ENCODE measurements at regions not wholly inside any gene's neighbourhood (a gene's known extent, or its start where the extent isn't known, plus 50 kb on each side); places are given as distances from the start of the nearest gene placed in this dataset.

DNA sequence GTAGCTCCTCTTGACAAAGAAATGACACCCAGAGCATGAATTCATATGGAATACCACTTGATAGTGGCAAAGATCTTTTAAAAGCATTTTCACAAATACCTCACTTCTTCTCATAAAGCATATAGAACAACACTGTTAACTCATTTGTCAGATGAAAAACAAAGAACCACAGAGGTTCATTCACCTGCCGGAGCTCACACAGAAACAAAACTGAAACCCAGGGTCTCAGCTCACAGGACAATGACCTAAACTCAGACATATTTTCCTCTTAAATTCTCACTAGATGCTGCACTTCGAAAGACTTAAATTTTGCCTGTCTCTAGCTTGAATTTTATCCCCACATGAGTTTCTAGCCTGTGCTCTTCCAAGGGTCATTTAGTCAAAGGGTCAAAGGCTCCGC is 339.0 kb downstream of the KCNN2 start:
- no peak overlapping the region for H3K4me3 ChIP-seq (replicated peaks in 1 of 2; ENCODE audit: low read depth in 1 of 2, low read length in 2 of 2)
- no peak overlapping the region for H3K4me2 ChIP-seq (ENCODE audit: low read length)
- TF ChIP-seq TCF7L2 (IDR thresholded peaks at IDR 0.05; ENCODE audit: borderline replicate concordance, extremely low read depth, insufficient read depth, insufficient read length) (no peak), CEBPB (IDR thresholded peaks at IDR 0.05; ENCODE audit: low read depth) (no peak), SP1 (IDR thresholded peaks at IDR 0.05; ENCODE audit: low read depth) (no peak), ZNF274 (IDR thresholded peaks at IDR 0.05; ENCODE audit: low read depth, low read length) (no peak), POLR2AphosphoS5 (IDR thresholded peaks at IDR 0.05; ENCODE audit: low read depth, low read length) (no peak), POLR2A (IDR thresholded peaks at IDR 0.05; ENCODE audit: borderline replicate concordance, extremely low read depth, insufficient read depth, insufficient read length) (no peak), ATF3 (IDR thresholded peaks at IDR 0.05) (no peak), RAD21 (IDR thresholded peaks at IDR 0.05; ENCODE audit: low read depth) (no peak), REST (IDR thresholded peaks at IDR 0.05; ENCODE audit: low read depth) (no peak), ZBTB33 (IDR thresholded peaks at IDR 0.05; ENCODE audit: extremely low read depth, insufficient replicate concordance, low read length) (no peak), YY1 (IDR thresholded peaks at IDR 0.05; ENCODE audit: extremely low read depth, insufficient replicate concordance, low read depth, low read length) (no peak), EZH2 (IDR thresholded peaks at IDR 0.05) (no peak)
- H3K4me1 ChIP-seq (ENCODE audit: control insufficient read depth in 1 of 2, insufficient read depth in 2 of 2, low read length in 2 of 2) = no peaks in the 10 kb centered on the region
- intact Hi-C loops (cut with micrococcal nuclease) = no loop called here
- H3K9ac ChIP-seq (ENCODE audit: low read length) = no peak overlapping the region
- H3K9me2 ChIP-seq (ENCODE audit: insufficient read depth) = no peaks in the 10 kb centered on the region
- RAD21 ChIA-PET (ENCODE audit: low non-redundant PET in 1 of 2, low total read pairs in 2 of 2, uncharacterized antibody in 2 of 2, unreplicated experiment in 2 of 2) = no interaction called here
- no peak for DNase-seq (ENCODE audit: low read depth, low spot score)
- H4K20me1 ChIP-seq (ENCODE audit: insufficient read depth) = no peaks in the 10 kb centered on the region
- CTCF ChIA-PET = no interaction called here
- 0 out of 2 replicates have a peak, but pooled peaks cover 4% of the 10 kb centered on the region for H3K27me3 ChIP-seq (ENCODE audit: insufficient read depth, low read length)
- no peak overlapping the region for H3K27ac ChIP-seq (ENCODE audit: low read depth, low read length)
- BruUV-seq (replicated peaks) = no TSS peak
- no peaks in the 10 kb centered on the region for H3K36me3 ChIP-seq (ENCODE audit: control insufficient read depth in 1 of 2, insufficient read depth in 2 of 2, low read length in 2 of 2)
- no peak for ATAC-seq
- H2AFZ ChIP-seq (ENCODE audit: low read depth, low read length, poor library complexity, severe bottlenecking) = no peak overlapping the region
- POLR2A ChIA-PET = no interaction called here
- H3K9me3 ChIP-seq (ENCODE audit: control insufficient read depth in 1 of 2, insufficient read depth in 1 of 2, low read depth in 1 of 2, low read length in 2 of 2) = no peaks in the 10 kb centered on the region
- no peaks in the 10 kb centered on the region for H3K79me2 ChIP-seq (ENCODE audit: insufficient read depth, low read length)
